ENCODE measurements at regions not wholly inside any gene's neighbourhood (a gene's known extent, or its start where the extent isn't known, plus 50 kb on each side); places are given as distances from the start of the nearest gene placed in this dataset.
A peak's percentile ranks its signal among the peaks of the same experiment; 100 is the strongest.

DNA sequence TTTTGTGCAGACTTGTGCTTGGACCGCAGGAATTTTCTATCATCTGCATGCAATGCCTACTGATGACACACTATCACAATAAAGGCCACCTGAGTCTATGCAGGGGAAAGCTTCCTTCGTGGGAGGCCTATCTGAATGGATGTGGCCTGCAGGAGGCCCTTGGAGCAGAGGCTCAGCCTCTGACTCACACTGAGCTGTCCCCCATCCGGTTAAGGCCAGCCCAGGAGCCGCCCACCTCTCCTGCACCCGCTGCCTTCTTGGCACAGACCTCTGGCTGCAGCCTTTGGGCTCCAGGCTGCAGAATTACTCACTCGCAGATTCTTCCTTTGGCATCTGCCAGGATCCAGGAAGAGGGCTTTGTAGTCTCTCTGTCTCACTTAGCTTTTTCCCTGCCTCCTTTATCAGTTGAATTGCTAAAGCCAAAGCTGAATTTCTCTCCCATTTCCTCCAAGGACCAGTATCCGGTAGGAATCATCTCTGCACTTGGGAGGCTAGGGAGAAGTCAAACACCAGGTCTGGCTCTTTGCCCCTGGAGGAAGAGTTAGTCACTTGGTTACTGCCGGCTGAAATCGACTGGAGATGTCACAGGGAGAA, 65.1 kb upstream of the JUN start:
- Histone ChIP-seq H3K9me3 (ENCODE audit: control insufficient read depth, low read depth, low read length) (no peaks in the 10 kb centered on the region), H2AFZ (ENCODE audit: control insufficient read depth, low read length) (no peak overlapping the region), H3K4me1 (ENCODE audit: control insufficient read depth, extremely low read depth, insufficient read depth, low read length) (peaks cover 36% of the 10 kb centered on the region), H4K20me1 (ENCODE audit: control insufficient read depth, extremely low read depth, insufficient read depth, low read length) (no peaks in the 10 kb centered on the region), H3K9me1 (ENCODE audit: control insufficient read depth, extremely low read depth, insufficient read depth, low read length) (no peaks in the 10 kb centered on the region), H3K4me2 (ENCODE audit: control insufficient read depth, extremely low read depth, insufficient read depth, low read depth, low read length) (peak overlapping the region; percentile 68), H3K9ac (ENCODE audit: control insufficient read depth, extremely low read depth, insufficient read depth, low read length) (peak overlapping the region; percentile 35), H3K36me3 (ENCODE audit: control insufficient read depth in 2 of 2, extremely low read depth in 1 of 2, insufficient read depth in 2 of 2, low read length in 2 of 2) (no peaks in the 10 kb centered on the region), H3K4me3 (ENCODE audit: control insufficient read depth in 2 of 3, extremely low read depth in 1 of 3, insufficient read depth in 2 of 3, low read depth in 1 of 3, low read length in 3 of 3) (peak overlapping the region in 1 of 3 experiments; percentile 6), H3K27ac (ENCODE audit: control insufficient read depth, insufficient read depth, low read length) (peak overlapping the region; percentile 81), H3K79me2 (ENCODE audit: control insufficient read depth, insufficient read depth, low read length) (no peaks in the 10 kb centered on the region), H3K27me3 (ENCODE audit: control insufficient read depth, extremely low read depth, insufficient read depth, low read length) (no peaks in the 10 kb centered on the region)
- DNase-seq (ENCODE audit: low read depth, low spot score) (peak; percentile 100), FAIRE-seq (peak; percentile 98)
- dilution Hi-C loops (cut with MboI; ENCODE audit: extremely low pct_ligation_motif_present, low sequenced_read_pairs), result no loop called here
- TF ChIP-seq, protein P1, sequence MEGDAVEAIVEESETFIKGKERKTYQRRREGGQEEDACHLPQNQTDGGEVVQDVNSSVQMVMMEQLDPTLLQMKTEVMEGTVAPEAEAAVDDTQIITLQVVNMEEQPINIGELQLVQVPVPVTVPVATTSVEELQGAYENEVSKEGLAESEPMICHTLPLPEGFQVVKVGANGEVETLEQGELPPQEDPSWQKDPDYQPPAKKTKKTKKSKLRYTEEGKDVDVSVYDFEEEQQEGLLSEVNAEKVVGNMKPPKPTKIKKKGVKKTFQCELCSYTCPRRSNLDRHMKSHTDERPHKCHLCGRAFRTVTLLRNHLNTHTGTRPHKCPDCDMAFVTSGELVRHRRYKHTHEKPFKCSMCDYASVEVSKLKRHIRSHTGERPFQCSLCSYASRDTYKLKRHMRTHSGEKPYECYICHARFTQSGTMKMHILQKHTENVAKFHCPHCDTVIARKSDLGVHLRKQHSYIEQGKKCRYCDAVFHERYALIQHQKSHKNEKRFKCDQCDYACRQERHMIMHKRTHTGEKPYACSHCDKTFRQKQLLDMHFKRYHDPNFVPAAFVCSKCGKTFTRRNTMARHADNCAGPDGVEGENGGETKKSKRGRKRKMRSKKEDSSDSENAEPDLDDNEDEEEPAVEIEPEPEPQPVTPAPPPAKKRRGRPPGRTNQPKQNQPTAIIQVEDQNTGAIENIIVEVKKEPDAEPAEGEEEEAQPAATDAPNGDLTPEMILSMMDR (optimal IDR thresholded peaks at IDR 0.05 in 1 of 3, IDR thresholded peaks at IDR 0.05 in 1 of 3, conservative IDR thresholded peaks at IDR 0.05 in 1 of 3; ENCODE audit: extremely low read depth in 1 of 3, insufficient read depth in 2 of 3, low read length in 3 of 3), result peak in 2 of 3 experiments; percentile 2 to 26
- TF ChIP-seq EZH2 (IDR thresholded peaks at IDR 0.05; ENCODE audit: low read length), result no peak

DNA sequence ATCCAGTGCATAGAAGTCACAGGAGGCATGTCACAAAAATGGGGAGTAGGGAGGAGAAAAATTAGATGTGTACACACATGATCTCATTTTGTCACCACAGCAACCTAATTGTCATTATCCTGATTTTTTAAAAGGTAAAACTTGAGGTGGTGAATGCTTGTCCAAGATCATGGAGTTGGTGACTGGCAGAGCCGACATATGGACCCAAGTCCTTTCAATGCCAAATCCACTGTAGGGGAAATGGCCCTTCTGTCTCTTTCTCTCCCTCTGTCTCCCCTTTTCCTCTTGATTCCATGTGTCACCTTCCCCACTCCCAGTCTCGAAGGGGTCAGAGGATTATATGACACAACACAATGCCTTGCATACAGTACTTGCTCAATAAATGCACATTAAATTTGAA, 65.7 kb upstream of the JUN start:
- DNase-seq (ENCODE audit: low read depth, low spot score) (no peak), FAIRE-seq (peak; percentile 49)
- dilution Hi-C loops (cut with MboI; ENCODE audit: extremely low pct_ligation_motif_present, low sequenced_read_pairs), result no loop called here
- Histone ChIP-seq H3K4me1 (ENCODE audit: control insufficient read depth, extremely low read depth, insufficient read depth, low read length) (peaks cover 36% of the 10 kb centered on the region), H3K9ac (ENCODE audit: control insufficient read depth, extremely low read depth, insufficient read depth, low read length) (peak overlapping the region; percentile 35), H3K36me3 (ENCODE audit: control insufficient read depth in 2 of 2, extremely low read depth in 1 of 2, insufficient read depth in 2 of 2, low read length in 2 of 2) (no peaks in the 10 kb centered on the region), H3K27ac (ENCODE audit: control insufficient read depth, insufficient read depth, low read length) (peak overlapping the region; percentile 81), H3K9me3 (ENCODE audit: control insufficient read depth, low read depth, low read length) (no peaks in the 10 kb centered on the region), H3K27me3 (ENCODE audit: control insufficient read depth, extremely low read depth, insufficient read depth, low read length) (no peaks in the 10 kb centered on the region), H4K20me1 (ENCODE audit: control insufficient read depth, extremely low read depth, insufficient read depth, low read length) (no peaks in the 10 kb centered on the region), H2AFZ (ENCODE audit: control insufficient read depth, low read length) (no peak overlapping the region), H3K9me1 (ENCODE audit: control insufficient read depth, extremely low read depth, insufficient read depth, low read length) (no peaks in the 10 kb centered on the region), H3K79me2 (ENCODE audit: control insufficient read depth, insufficient read depth, low read length) (no peaks in the 10 kb centered on the region), H3K4me3 (ENCODE audit: control insufficient read depth in 2 of 3, extremely low read depth in 1 of 3, insufficient read depth in 2 of 3, low read depth in 1 of 3, low read length in 3 of 3) (peak overlapping the region in 1 of 3 experiments; percentile 6), H3K4me2 (ENCODE audit: control insufficient read depth, extremely low read depth, insufficient read depth, low read depth, low read length) (peak overlapping the region; percentile 68)
- TF ChIP-seq, protein P1 (optimal IDR thresholded peaks at IDR 0.05 in 1 of 3, IDR thresholded peaks at IDR 0.05 in 1 of 3, conservative IDR thresholded peaks at IDR 0.05 in 1 of 3; ENCODE audit: extremely low read depth in 1 of 3, insufficient read depth in 2 of 3, low read length in 3 of 3), result no peak
- TF ChIP-seq EZH2 (IDR thresholded peaks at IDR 0.05; ENCODE audit: low read length), result no peak
